HFFc6 (cell line): ENCODE measurements at regions not wholly inside any gene's neighbourhood (a gene's known extent, or its start where the extent isn't known, plus 50 kb on each side); places are given as distances from the start of the nearest gene placed in this dataset.
A peak's percentile ranks its signal among the peaks of the same experiment; 100 is the strongest.

Experiments used
- DNase-seq: peaks from one replicate; pipeline ENCODE4 v3.0.0-alpha.2; 2018
- H3K27ac Mint-ChIP-seq: 2 replicates; pipeline ENCODE4 v1.8.0; 2020; ENCODE audit warnings: mild to moderate bottlenecking, mixed read lengths
- H3K27me3 Mint-ChIP-seq: 2 replicates; pipeline ENCODE4 v1.8.0; 2021; ENCODE audit warnings: mild to moderate bottlenecking, moderate library complexity, mixed read lengths; ENCODE audit not compliant: insufficient read depth
- H3K36me3 Mint-ChIP-seq: 2 replicates; pipeline ENCODE4 v1.8.0; 2021; ENCODE audit warnings: low read depth, mixed read lengths
- H3K4me1 Mint-ChIP-seq: 2 replicates; pipeline ENCODE4 v1.8.0; 2020; ENCODE audit warnings: low read depth, mixed read lengths
- H3K4me3 Mint-ChIP-seq: 2 replicates; pipeline ENCODE4 v1.8.0; 2020; ENCODE audit warnings: mild to moderate bottlenecking, moderate library complexity, mixed read lengths
- H3K9me3 Mint-ChIP-seq: 2 replicates; pipeline ENCODE4 v1.8.0; 2020; ENCODE audit warnings: mild to moderate bottlenecking, mixed read lengths
- TF ChIP-seq, protein P1 (sequence below): fragments of 200-600 bp; sonication (generic); IDR thresholded peaks from 2 replicates; pipeline ENCODE4 v1.5.0; 2021; ENCODE audit warnings: antibody characterized with exemption, mild to moderate bottlenecking

- no peak overlapping the region for H3K4me3 Mint-ChIP-seq
- H3K27me3 Mint-ChIP-seq, result peaks cover 3% of the 10 kb centered on the region
- no peaks in the 10 kb centered on the region; the same call in 1 of the 2 replicates for H3K36me3 Mint-ChIP-seq
- H3K27ac Mint-ChIP-seq, result no peak overlapping the region
- peak; percentile 54 for DNase-seq
- TF ChIP-seq, protein P1, sequence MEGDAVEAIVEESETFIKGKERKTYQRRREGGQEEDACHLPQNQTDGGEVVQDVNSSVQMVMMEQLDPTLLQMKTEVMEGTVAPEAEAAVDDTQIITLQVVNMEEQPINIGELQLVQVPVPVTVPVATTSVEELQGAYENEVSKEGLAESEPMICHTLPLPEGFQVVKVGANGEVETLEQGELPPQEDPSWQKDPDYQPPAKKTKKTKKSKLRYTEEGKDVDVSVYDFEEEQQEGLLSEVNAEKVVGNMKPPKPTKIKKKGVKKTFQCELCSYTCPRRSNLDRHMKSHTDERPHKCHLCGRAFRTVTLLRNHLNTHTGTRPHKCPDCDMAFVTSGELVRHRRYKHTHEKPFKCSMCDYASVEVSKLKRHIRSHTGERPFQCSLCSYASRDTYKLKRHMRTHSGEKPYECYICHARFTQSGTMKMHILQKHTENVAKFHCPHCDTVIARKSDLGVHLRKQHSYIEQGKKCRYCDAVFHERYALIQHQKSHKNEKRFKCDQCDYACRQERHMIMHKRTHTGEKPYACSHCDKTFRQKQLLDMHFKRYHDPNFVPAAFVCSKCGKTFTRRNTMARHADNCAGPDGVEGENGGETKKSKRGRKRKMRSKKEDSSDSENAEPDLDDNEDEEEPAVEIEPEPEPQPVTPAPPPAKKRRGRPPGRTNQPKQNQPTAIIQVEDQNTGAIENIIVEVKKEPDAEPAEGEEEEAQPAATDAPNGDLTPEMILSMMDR, result no peak
- peaks cover 3% of the 10 kb centered on the region; the same call in 1 of the 2 replicates for H3K9me3 Mint-ChIP-seq
- H3K4me1 Mint-ChIP-seq, result peaks cover 20% of the 10 kb centered on the region
These were observed 52.8 kb downstream of the FAM43A start for GRCh38 chr3:194738254-194739093.

DNA sequence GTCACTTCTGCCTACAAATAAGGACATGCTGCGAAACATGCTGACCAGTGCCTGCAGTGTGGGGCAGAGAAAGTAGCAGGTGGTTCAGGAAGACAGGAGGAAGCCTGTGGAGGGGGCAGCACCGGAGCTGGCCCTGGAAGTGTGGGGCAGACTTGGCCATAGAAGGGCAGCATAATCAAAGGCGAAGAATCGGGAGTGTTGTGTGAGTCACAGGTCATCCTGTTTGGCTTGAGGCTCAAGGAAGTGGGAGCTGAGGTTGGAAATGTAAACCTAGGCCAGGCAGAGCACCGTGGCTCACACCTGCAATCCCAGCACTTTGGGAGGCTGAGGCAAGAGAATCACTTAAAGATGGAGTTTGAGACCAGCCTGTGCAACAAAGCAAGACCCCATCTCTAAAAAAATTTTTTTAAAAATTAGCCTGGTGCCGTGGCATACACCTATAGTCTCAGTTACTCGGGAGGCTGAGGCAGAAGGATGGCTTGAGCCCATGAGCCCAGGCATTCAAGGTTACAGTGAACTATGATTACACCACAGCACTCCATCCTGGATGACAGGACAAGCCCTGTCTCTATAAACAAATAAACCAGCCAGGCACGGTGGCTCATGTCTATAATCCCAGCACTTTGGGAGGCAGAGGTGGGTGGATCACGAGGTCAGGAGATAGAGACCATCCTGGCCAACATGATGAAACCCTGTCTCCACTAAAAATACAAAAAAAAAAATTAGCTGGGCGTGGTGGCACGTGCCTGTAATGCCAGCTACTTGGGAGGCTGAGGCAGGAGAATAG lies 54.0 kb downstream of the FAM43A start:
- Mint-ChIP-seq H3K4me1 (peaks cover 20% of the 10 kb centered on the region), H3K9me3 (peaks cover 3% of the 10 kb centered on the region; the same call in 1 of the 2 replicates), H3K27me3 (peaks cover 10% of the 10 kb centered on the region), H3K4me3 (no peak overlapping the region), H3K36me3 (no peaks in the 10 kb centered on the region; the same call in 1 of the 2 replicates), H3K27ac (no peak overlapping the region)
- DNase-seq, result no peak
- TF ChIP-seq, protein P1, result no peak

DNA sequence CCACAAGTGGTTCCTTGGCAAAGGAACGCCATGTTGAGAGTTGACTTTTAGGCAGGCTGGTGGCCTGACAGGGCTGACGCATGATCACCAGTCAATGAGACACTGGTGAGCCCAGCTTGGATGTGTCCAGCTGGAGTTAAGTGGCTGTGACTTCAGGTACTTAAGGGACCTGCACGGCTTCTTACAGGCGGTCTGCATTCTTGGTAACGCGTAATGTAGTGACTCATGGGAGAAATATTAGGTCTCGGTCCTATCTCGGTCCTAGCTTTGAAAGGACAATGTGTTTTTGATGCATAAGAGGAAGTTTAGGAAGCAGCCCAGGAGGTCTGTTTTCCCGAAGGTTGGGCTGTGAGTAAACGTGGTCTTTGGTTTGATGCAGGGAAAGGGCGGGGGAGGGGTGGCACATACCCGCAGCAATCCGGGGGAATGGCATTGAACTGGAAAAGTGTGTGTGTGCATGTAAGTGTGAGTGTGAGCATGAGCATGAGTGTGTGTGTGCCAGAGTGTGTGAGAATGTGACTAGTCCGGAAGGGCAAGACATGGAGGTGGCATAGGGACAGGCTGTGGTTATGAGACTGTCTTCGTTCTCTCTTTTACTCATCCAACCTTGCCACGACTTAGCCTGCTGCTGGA lies 55.3 kb downstream of the FAM43A start:
- peaks cover 20% of the 10 kb centered on the region for H3K4me1 Mint-ChIP-seq
- H3K27ac Mint-ChIP-seq, result peak overlapping the region; percentile 34; the same call in 1 of the 2 replicates
- peak overlapping the region; percentile 51 for H3K4me3 Mint-ChIP-seq
- H3K36me3 Mint-ChIP-seq, result no peaks in the 10 kb centered on the region
- peaks cover 19% of the 10 kb centered on the region for H3K27me3 Mint-ChIP-seq
- TF ChIP-seq, protein P1, result no peak
- DNase-seq, result peak; percentile 40
- no peaks in the 10 kb centered on the region for H3K9me3 Mint-ChIP-seq

DNA sequence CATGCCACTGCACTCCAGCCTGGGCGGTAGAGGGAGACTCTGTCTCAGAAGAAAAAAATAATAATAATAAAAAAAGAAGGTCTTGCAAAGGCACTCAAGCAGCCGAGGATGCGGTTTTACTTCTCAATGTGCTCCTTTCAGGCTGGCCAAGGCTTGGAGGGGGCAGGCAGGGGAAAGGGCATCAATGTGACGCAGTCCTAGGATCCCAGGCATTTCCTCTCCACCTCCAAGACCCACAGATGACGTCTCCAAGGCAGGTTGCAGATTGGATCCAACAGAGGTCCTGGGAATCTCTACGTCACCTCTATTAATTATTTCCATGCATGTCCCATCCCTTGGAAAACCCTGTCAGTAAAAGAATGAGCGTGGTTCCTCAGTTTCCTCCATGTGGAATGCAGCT lies 56.2 kb downstream of the FAM43A start:
- peaks cover 22% of the 10 kb centered on the region for H3K27me3 Mint-ChIP-seq
- H3K36me3 Mint-ChIP-seq, result no peaks in the 10 kb centered on the region
- peaks cover 20% of the 10 kb centered on the region for H3K4me1 Mint-ChIP-seq
- H3K9me3 Mint-ChIP-seq, result no peaks in the 10 kb centered on the region
- H3K27ac Mint-ChIP-seq, result no peak overlapping the region
- DNase-seq, result no peak
- TF ChIP-seq, protein P1, result no peak
- H3K4me3 Mint-ChIP-seq, result no peak overlapping the region

- Mint-ChIP-seq H3K4me3 (no peak overlapping the region), H3K27me3 (peaks cover 36% of the 10 kb centered on the region), H3K4me1 (peaks cover 14% of the 10 kb centered on the region), H3K36me3 (no peaks in the 10 kb centered on the region), H3K27ac (no peak overlapping the region), H3K9me3 (no peaks in the 10 kb centered on the region)
- TF ChIP-seq, protein P1, result no peak
- no peak for DNase-seq
These were observed 59.1 kb downstream of the FAM43A start for GRCh38 chr3:194744826-194745225.
